Peyer's patch (tissue), 4 donors: ENCODE measurements at regions not wholly inside any gene's neighbourhood (a gene's known extent, or its start where the extent isn't known, plus 50 kb on each side); places are given as distances from the start of the nearest gene placed in this dataset.

Source experiments
- POLR2A ChIP-seq, 2 donors: fragments of 450-650 bp; IDR thresholded peaks; one replicate each; pipeline ENCODE4 v1.5.1; 2017; ENCODE audit warnings: antibody characterized with exemption in 2 of 2, mild to moderate bottlenecking in 2 of 2, moderate library complexity in 2 of 2
- TF ChIP-seq, protein P1 (sequence below), 6 experiments: fragments of 450-650 bp in 4 of 6; fragments of 200-600 bp in 2 of 6; sonication (generic) in 1 of 6; IDR thresholded peaks; one replicate each; pipeline ENCODE4 v1.5.1; 2017 to 2019; ENCODE audit warnings: antibody characterized with exemption in 6 of 6, mild to moderate bottlenecking in 3 of 6, moderate library complexity in 1 of 6

DNA sequence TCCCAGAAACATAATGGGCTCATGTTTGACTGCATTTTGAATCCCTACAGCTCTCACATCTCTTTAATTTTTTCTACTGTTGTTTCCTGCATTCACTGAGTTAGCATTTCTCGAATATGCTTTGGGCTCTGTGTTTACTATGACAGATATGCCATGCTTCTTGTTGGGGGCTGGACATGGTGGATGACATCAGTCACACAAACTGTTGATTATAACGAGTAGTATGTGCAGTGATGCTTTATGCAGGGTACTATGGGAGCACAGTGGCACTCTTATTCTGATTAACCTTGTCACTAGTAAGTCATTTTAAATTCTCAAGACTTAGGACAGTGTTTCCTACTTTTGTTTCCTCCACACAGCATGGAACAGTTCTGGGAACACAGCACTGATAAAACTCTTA, 295.4 kb upstream of the ZNF608 start:
- TF ChIP-seq, protein P1, sequence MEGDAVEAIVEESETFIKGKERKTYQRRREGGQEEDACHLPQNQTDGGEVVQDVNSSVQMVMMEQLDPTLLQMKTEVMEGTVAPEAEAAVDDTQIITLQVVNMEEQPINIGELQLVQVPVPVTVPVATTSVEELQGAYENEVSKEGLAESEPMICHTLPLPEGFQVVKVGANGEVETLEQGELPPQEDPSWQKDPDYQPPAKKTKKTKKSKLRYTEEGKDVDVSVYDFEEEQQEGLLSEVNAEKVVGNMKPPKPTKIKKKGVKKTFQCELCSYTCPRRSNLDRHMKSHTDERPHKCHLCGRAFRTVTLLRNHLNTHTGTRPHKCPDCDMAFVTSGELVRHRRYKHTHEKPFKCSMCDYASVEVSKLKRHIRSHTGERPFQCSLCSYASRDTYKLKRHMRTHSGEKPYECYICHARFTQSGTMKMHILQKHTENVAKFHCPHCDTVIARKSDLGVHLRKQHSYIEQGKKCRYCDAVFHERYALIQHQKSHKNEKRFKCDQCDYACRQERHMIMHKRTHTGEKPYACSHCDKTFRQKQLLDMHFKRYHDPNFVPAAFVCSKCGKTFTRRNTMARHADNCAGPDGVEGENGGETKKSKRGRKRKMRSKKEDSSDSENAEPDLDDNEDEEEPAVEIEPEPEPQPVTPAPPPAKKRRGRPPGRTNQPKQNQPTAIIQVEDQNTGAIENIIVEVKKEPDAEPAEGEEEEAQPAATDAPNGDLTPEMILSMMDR (IDR thresholded peaks at IDR 0.05), result no peak
- no peak for TF ChIP-seq POLR2A (IDR thresholded peaks at IDR 0.05)
